GM23248 (cell line): ENCODE measurements at regions not wholly inside any gene's neighbourhood (a gene's known extent, or its start where the extent isn't known, plus 50 kb on each side); places are given as distances from the start of the nearest gene placed in this dataset.

ENCODE experiments used
- EZH2 ChIP-seq: fragments of 200-600 bp; sonication (generic); IDR thresholded peaks from 2 replicates; pipeline ENCODE4 v1.6.1; 2018; ENCODE audit warnings: antibody characterized with exemption, mild to moderate bottlenecking; ENCODE audit not compliant: insufficient read depth, poor library complexity, severe bottlenecking
- EZH2phosphoT487 ChIP-seq: fragments of 200-600 bp; sonication (generic); IDR thresholded peaks from 2 replicates; pipeline ENCODE4 v1.6.1; 2018; ENCODE audit warnings: antibody characterized with exemption, moderate library complexity, mild to moderate bottlenecking, low read depth; ENCODE audit not compliant: insufficient read depth

- no peak for TF ChIP-seq EZH2
- TF ChIP-seq EZH2phosphoT487, result no peak
These were observed 501.3 kb upstream of the TENM4 start for GRCh38 chr11:79942090-79942489.
